ENCODE measurements at regions not wholly inside any gene's neighbourhood (a gene's known extent, or its start where the extent isn't known, plus 50 kb on each side); places are given as distances from the start of the nearest gene placed in this dataset.

- DNase-seq = no peak
These were observed 82.8 kb downstream of the INHBB start for GRCh38 chr2:120428748-120429147.

GRCh38 chr2:120429586-120430500 lies 83.9 kb downstream of the INHBB start:
- no peak for DNase-seq

- DNase-seq = no peak
These were observed 84.5 kb downstream of the INHBB start for GRCh38 chr2:120430501-120430830.

- no peak for DNase-seq
These were observed 85.0 kb downstream of the INHBB start for GRCh38 chr2:120430957-120431356.

GRCh38 chr2:120431386-120432292 lies 85.7 kb downstream of the INHBB start:
- DNase-seq = no peak

- no peak for DNase-seq
These were observed 86.5 kb downstream of the INHBB start for GRCh38 chr2:120432293-120432975.

- no peak for DNase-seq
These were observed 87.3 kb downstream of the INHBB start for GRCh38 chr2:120432976-120433815.

GRCh38 chr2:120433816-120434290 lies 87.9 kb downstream of the INHBB start:
- no peak for DNase-seq

- no peak for DNase-seq
These were observed 88.8 kb downstream of the INHBB start for GRCh38 chr2:120434492-120435308.

- DNase-seq = no peak
These were observed 89.9 kb downstream of the INHBB start for GRCh38 chr2:120435671-120436459.

GRCh38 chr2:120436460-120436739 lies 90.5 kb downstream of the INHBB start:
- DNase-seq = no peak

- peak; percentile 7 to 22 for DNase-seq
These were observed 91.1 kb downstream of the INHBB start for GRCh38 chr2:120436885-120437603.

- DNase-seq = no peak
These were observed 91.7 kb downstream of the INHBB start for GRCh38 chr2:120437604-120438000.

GRCh38 chr2:120438301-120439066 lies 92.5 kb downstream of the INHBB start:
- DNase-seq = no peak

GRCh38 chr2:120439067-120439368 lies 93.1 kb downstream of the INHBB start:
- DNase-seq = no peak

- DNase-seq = no peak
These were observed 93.9 kb downstream of the INHBB start for GRCh38 chr2:120439637-120440384.

GRCh38 chr2:120440521-120441350 lies 94.8 kb downstream of the INHBB start:
- DNase-seq = no peak

- no peak for DNase-seq
These were observed 95.4 kb downstream of the INHBB start for GRCh38 chr2:120441351-120441700.

Data from SHP77 (cell line).